ENCODE measurements at regions not wholly inside any gene's neighbourhood (a gene's known extent, or its start where the extent isn't known, plus 50 kb on each side); places are given as distances from the start of the nearest gene placed in this dataset.

DNA sequence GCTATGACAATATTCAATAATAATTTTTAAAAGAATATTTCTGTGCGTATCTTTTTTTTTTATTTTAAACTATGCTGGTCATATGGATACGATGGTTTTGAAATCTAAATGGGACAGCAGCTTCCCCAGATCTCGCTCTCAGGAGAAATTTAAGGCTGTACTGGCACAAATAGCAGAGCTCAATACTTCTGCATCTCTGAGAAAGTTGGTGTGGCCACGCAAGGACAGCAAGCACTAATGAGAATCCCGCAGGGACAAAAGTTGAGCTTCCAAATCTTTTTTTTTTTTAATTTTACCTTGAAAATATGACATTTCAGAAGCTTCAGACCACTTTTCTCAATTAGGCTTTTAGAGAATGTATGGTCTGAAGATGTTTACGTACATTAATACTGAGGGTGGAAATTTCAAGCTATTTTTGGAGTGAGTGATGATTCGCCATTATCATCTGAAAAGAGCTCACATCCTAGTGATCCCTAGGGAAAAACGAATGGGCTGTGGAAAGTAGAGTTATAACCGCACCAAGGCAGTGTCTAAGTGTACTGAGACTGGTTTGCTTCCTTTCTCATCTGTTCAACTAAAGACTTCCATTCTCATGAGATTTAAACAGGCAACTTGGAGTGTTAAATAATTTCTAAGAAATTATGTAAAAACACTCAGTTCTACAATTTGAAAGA lies 840.0 kb downstream of the C6orf118 start:
- CTCF ChIA-PET (ENCODE audit: low intra/inter-chr PET ratio), result no interaction called here
- Histone ChIP-seq H3K9me1 (ENCODE audit: control insufficient read depth, insufficient read depth, low read length) (no peaks in the 10 kb centered on the region), H3K27me3 (ENCODE audit: control insufficient read depth in 2 of 2, insufficient read depth in 2 of 2, low read length in 2 of 2) (no peaks in the 10 kb centered on the region), H3K36me3 (ENCODE audit: control insufficient read depth, insufficient read depth, low read length) (no peaks in the 10 kb centered on the region), H3K9ac (ENCODE audit: insufficient read depth in 1 of 2, low read depth in 2 of 2, low read length in 2 of 2) (no peak overlapping the region), H3K4me1 (replicated peaks in 1 of 2; ENCODE audit: control insufficient read depth in 2 of 2, insufficient read depth in 2 of 2, low read length in 2 of 2) (no peaks in the 10 kb centered on the region), H3K27ac (ENCODE audit: extremely low read depth, low read depth, low read length) (no peak overlapping the region), H4K20me1 (replicated peaks; ENCODE audit: control insufficient read depth, insufficient read depth, low read length) (no peaks in the 10 kb centered on the region), H3K4me2 (ENCODE audit: insufficient read depth, low read length) (no peak overlapping the region), H3K9me3 (replicated peaks; ENCODE audit: control insufficient read depth, insufficient read depth, low read depth, low read length) (no peaks in the 10 kb centered on the region; the same call in 1 of the 2 replicates), H3K4me3 (no peak overlapping the region), H2AFZ (ENCODE audit: low read depth, low read length) (no peak overlapping the region), H3K79me2 (ENCODE audit: control insufficient read depth, insufficient read depth, low read length) (no peaks in the 10 kb centered on the region)
- BruUV-seq (replicated peaks), result no TSS peak
- in situ Hi-C loops (cut with MboI) (no loop called here), intact Hi-C loops (cut with micrococcal nuclease) (no loop called here)
- ATAC-seq, result no peak
- TF ChIP-seq, protein P1, sequence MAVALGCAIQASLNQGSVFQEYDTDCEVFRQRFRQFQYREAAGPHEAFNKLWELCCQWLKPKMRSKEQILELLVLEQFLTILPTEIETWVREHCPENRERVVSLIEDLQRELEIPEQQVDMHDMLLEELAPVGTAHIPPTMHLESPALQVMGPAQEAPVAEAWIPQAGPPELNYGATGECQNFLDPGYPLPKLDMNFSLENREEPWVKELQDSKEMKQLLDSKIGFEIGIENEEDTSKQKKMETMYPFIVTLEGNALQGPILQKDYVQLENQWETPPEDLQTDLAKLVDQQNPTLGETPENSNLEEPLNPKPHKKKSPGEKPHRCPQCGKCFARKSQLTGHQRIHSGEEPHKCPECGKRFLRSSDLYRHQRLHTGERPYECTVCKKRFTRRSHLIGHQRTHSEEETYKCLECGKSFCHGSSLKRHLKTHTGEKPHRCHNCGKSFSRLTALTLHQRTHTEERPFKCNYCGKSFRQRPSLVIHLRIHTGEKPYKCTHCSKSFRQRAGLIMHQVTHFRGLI (CRISPR knock-in tag; IDR thresholded peaks at IDR 0.05), result no peak
- TF ChIP-seq NCOR1 (IDR thresholded peaks at IDR 0.05) (no peak), HMG20B (CRISPR knock-in tag; IDR thresholded peaks at IDR 0.05) (no peak), EGR1 (conservative IDR thresholded peaks at IDR 0.05) (no peak), XRCC4 (IDR thresholded peaks at IDR 0.05; ENCODE audit: extremely low read depth, insufficient read depth, insufficient read length) (no peak), RBM34 (IDR thresholded peaks at IDR 0.05; ENCODE audit: borderline replicate concordance, insufficient read depth, low read length) (no peak)
- TF ChIP-seq, protein P2, sequence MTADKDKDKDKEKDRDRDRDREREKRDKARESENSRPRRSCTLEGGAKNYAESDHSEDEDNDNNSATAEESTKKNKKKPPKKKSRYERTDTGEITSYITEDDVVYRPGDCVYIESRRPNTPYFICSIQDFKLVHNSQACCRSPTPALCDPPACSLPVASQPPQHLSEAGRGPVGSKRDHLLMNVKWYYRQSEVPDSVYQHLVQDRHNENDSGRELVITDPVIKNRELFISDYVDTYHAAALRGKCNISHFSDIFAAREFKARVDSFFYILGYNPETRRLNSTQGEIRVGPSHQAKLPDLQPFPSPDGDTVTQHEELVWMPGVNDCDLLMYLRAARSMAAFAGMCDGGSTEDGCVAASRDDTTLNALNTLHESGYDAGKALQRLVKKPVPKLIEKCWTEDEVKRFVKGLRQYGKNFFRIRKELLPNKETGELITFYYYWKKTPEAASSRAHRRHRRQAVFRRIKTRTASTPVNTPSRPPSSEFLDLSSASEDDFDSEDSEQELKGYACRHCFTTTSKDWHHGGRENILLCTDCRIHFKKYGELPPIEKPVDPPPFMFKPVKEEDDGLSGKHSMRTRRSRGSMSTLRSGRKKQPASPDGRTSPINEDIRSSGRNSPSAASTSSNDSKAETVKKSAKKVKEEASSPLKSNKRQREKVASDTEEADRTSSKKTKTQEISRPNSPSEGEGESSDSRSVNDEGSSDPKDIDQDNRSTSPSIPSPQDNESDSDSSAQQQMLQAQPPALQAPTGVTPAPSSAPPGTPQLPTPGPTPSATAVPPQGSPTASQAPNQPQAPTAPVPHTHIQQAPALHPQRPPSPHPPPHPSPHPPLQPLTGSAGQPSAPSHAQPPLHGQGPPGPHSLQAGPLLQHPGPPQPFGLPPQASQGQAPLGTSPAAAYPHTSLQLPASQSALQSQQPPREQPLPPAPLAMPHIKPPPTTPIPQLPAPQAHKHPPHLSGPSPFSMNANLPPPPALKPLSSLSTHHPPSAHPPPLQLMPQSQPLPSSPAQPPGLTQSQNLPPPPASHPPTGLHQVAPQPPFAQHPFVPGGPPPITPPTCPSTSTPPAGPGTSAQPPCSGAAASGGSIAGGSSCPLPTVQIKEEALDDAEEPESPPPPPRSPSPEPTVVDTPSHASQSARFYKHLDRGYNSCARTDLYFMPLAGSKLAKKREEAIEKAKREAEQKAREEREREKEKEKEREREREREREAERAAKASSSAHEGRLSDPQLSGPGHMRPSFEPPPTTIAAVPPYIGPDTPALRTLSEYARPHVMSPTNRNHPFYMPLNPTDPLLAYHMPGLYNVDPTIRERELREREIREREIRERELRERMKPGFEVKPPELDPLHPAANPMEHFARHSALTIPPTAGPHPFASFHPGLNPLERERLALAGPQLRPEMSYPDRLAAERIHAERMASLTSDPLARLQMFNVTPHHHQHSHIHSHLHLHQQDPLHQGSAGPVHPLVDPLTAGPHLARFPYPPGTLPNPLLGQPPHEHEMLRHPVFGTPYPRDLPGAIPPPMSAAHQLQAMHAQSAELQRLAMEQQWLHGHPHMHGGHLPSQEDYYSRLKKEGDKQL (CRISPR knock-in tag; IDR thresholded peaks at IDR 0.05; ENCODE audit: borderline replicate concordance), result no peak
- TF ChIP-seq, protein P3, sequence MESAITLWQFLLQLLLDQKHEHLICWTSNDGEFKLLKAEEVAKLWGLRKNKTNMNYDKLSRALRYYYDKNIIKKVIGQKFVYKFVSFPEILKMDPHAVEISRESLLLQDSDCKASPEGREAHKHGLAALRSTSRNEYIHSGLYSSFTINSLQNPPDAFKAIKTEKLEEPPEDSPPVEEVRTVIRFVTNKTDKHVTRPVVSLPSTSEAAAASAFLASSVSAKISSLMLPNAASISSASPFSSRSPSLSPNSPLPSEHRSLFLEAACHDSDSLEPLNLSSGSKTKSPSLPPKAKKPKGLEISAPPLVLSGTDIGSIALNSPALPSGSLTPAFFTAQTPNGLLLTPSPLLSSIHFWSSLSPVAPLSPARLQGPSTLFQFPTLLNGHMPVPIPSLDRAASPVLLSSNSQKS (CRISPR knock-in tag; IDR thresholded peaks at IDR 0.05), result no peak
- POLR2A ChIA-PET, result no interaction called here
- DNase-seq (ENCODE audit: extremely low read depth in 1 of 4, low spot score in 3 of 4), result no peak
- FAIRE-seq, result no peak
- 8% methylated on average over 9 of the region's 9 CpGs for WGBS (ENCODE audit: insufficient coverage, low coverage, missing lambda C conversion rate)

Data from K562 (cell line).